WTC11 (cell line): ENCODE measurements at regions not wholly inside any gene's neighbourhood (a gene's known extent, or its start where the extent isn't known, plus 50 kb on each side); places are given as distances from the start of the nearest gene placed in this dataset.

Experiments used
- CREM ChIP-seq: sonication (generic); formaldehyde crosslinking; IDR thresholded peaks from 2 replicates; pipeline ENCODE4 v1.8.1; 2022; ENCODE audit warnings: mild to moderate bottlenecking, missing genetic modification reagents, moderate library complexity
- FOXJ3 ChIP-seq: sonication (generic); formaldehyde crosslinking; IDR thresholded peaks from 2 replicates; pipeline ENCODE4 v1.9.0; 2021; ENCODE audit warnings: missing genetic modification reagents, mild to moderate bottlenecking, borderline replicate concordance
- FOXP1 ChIP-seq: sonication (generic); formaldehyde crosslinking; IDR thresholded peaks from 2 replicates; pipeline ENCODE4 v1.8.0; 2022; ENCODE audit warnings: missing genetic modification reagents, mild to moderate bottlenecking, moderate library complexity, borderline replicate concordance
- JUN ChIP-seq: sonication (generic); formaldehyde crosslinking; IDR thresholded peaks from 2 replicates; pipeline ENCODE4 v1.8.0; 2023; ENCODE audit warnings: mild to moderate bottlenecking, missing genetic modification reagents
- NFE2L1 ChIP-seq: sonication (generic); formaldehyde crosslinking; IDR thresholded peaks from 2 replicates; pipeline ENCODE4 v1.8.1; 2023; ENCODE audit warnings: missing genetic modification reagents
- NR2C2 ChIP-seq: sonication (generic); formaldehyde crosslinking; IDR thresholded peaks from 2 replicates; pipeline ENCODE4 v1.8.0; 2022; ENCODE audit warnings: mild to moderate bottlenecking, missing genetic modification reagents
- TEAD4 ChIP-seq: sonication (generic); formaldehyde crosslinking; IDR thresholded peaks from 2 replicates; pipeline ENCODE4 v1.8.0; 2022; ENCODE audit warnings: mild to moderate bottlenecking, missing genetic modification reagents
- TF ChIP-seq, protein P1 (sequence below): fragments of 200-600 bp; IDR thresholded peaks from 2 replicates; pipeline ENCODE4 v1.8.0; 2022; ENCODE audit warnings: antibody characterized with exemption

DNA sequence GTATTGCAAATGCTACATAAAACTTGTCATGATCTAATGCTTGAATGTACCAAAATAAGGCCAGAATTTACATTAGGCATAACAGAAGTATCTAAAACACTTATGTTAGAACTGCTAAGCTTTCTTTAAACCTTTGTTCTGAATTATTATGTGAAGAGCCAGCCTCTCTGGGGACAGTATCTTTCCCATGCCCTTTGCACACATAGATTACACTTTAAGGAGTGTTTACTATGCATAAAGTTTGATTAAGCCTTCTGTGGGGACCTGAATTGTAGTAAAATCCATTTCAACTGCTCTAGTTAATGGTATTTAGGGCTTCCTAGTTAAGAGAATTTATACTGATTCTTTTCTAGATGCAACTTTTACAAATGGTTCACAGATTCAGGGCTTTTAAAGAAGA, 444.7 kb downstream of the IPMK start:
- TF ChIP-seq TEAD4 (no peak), JUN (CRISPR knock-in tag) (no peak), NFE2L1 (CRISPR knock-in tag) (no peak), NR2C2 (CRISPR knock-in tag) (no peak), CREM (CRISPR knock-in tag) (no peak), FOXJ3 (CRISPR knock-in tag) (no peak), FOXP1 (no peak)
- TF ChIP-seq, protein P1, sequence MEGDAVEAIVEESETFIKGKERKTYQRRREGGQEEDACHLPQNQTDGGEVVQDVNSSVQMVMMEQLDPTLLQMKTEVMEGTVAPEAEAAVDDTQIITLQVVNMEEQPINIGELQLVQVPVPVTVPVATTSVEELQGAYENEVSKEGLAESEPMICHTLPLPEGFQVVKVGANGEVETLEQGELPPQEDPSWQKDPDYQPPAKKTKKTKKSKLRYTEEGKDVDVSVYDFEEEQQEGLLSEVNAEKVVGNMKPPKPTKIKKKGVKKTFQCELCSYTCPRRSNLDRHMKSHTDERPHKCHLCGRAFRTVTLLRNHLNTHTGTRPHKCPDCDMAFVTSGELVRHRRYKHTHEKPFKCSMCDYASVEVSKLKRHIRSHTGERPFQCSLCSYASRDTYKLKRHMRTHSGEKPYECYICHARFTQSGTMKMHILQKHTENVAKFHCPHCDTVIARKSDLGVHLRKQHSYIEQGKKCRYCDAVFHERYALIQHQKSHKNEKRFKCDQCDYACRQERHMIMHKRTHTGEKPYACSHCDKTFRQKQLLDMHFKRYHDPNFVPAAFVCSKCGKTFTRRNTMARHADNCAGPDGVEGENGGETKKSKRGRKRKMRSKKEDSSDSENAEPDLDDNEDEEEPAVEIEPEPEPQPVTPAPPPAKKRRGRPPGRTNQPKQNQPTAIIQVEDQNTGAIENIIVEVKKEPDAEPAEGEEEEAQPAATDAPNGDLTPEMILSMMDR = no peak
